Bronchial epithelial cell (primary cell): ENCODE measurements at regions not wholly inside any gene's neighbourhood (a gene's known extent, or its start where the extent isn't known, plus 50 kb on each side); places are given as distances from the start of the nearest gene placed in this dataset.
"Not testable (repeated sequence)": the region's sequence is repeated elsewhere in the genome, so short reads cannot be mapped to it uniquely, and the experiment has no call there.

ENCODE experiments used
- DNase-seq: peaks from one replicate; pipeline ENCODE4 v3.0.0-alpha.2; 2010; ENCODE audit warnings: low read depth
- FAIRE-seq: peaks from 2 replicates; lab custom pipeline; 2011; peaks lifted over from hg19 to GRCh38; lab: Jason Lieb, UNC
- H3K27me3 ChIP-seq: 2 replicates; pipeline ENCODE4 v1.5.1; 2011; ENCODE audit warnings: low read length; ENCODE audit not compliant: control insufficient read depth, insufficient read depth
- H3K36me3 ChIP-seq: 2 replicates; pipeline ENCODE4 v1.5.1; 2011; ENCODE audit warnings: low read length; ENCODE audit not compliant: control insufficient read depth, insufficient read depth
- H3K4me3 ChIP-seq: 2 replicates; pipeline ENCODE4 v1.5.1; 2011; ENCODE audit warnings: mild to moderate bottlenecking, low read depth, low read length, control low read depth
- TF ChIP-seq, protein P1 (sequence below): IDR thresholded peaks from 2 replicates; pipeline ENCODE4 v1.5.1; 2011; ENCODE audit warnings: mild to moderate bottlenecking, moderate library complexity, low read length, control low read depth, inconsistent platforms; ENCODE audit not compliant: insufficient read depth, severe bottlenecking

DNA sequence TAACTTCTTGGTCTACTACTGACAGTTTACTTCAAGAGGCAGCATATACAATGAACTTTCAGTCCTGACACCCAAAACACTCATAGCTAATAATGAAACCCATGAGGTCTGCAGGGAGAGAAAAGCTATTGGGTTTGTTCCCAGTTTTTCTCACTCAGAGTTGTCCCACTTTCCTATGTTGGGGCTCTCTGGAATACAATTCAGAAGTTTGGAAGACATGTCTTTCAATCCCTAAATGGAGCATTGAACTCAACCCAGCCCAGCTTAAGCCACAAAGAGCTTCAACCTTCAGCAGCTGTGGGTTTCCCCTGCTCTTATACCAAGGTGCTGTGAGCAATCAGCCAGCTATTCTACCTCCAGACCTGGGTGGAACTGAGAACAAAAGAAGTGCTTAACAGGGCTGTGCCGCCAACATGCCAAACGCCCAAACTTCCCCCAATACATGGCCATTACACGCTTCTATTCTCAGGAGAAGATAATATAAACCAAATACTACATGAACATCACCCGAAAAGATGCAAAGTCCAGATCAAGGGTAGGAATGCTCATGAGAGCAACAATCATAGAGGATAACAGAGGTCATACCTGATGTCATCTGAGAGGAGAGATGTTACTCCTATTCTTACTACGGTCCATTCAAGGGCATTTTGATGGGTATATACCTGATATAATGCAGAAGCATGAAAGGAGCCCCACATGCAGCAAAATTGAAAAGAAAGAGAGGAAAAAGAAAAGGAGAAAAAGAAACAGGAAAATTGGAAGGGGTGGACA is 131.2 kb upstream of the TGFBR2 start:
- Histone ChIP-seq H3K27me3 (no peaks in the 10 kb centered on the region), H3K4me3 (no peak overlapping the region), H3K36me3 (no peaks in the 10 kb centered on the region)
- TF ChIP-seq, protein P1, sequence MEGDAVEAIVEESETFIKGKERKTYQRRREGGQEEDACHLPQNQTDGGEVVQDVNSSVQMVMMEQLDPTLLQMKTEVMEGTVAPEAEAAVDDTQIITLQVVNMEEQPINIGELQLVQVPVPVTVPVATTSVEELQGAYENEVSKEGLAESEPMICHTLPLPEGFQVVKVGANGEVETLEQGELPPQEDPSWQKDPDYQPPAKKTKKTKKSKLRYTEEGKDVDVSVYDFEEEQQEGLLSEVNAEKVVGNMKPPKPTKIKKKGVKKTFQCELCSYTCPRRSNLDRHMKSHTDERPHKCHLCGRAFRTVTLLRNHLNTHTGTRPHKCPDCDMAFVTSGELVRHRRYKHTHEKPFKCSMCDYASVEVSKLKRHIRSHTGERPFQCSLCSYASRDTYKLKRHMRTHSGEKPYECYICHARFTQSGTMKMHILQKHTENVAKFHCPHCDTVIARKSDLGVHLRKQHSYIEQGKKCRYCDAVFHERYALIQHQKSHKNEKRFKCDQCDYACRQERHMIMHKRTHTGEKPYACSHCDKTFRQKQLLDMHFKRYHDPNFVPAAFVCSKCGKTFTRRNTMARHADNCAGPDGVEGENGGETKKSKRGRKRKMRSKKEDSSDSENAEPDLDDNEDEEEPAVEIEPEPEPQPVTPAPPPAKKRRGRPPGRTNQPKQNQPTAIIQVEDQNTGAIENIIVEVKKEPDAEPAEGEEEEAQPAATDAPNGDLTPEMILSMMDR, result no peak
- DNase-seq (peak; percentile 86), FAIRE-seq (no peak)

DNA sequence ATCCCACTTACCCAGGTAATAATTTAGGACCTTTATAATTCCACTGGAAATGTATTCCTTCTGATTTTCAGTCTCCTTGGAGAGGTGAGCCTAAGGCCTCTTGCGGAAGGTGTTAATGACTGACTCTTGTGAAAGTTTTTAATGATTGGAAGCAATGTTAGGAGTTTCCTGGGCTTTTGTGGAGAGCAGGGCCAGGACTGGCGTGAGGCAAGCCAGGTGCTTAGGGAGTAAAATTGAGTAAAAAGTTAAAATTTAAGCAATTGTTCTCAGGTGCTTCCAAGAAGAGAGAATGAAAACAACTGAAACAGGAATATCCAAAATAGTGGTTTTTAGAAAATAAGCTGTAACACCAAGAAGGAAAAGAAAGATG is 130.6 kb upstream of the TGFBR2 start:
- DNase-seq, result no peak
- Histone ChIP-seq H3K36me3 (no peaks in the 10 kb centered on the region), H3K27me3 (no peaks in the 10 kb centered on the region), H3K4me3 (no peak overlapping the region)
- no peak for FAIRE-seq
- TF ChIP-seq, protein P1, result no peak

DNA sequence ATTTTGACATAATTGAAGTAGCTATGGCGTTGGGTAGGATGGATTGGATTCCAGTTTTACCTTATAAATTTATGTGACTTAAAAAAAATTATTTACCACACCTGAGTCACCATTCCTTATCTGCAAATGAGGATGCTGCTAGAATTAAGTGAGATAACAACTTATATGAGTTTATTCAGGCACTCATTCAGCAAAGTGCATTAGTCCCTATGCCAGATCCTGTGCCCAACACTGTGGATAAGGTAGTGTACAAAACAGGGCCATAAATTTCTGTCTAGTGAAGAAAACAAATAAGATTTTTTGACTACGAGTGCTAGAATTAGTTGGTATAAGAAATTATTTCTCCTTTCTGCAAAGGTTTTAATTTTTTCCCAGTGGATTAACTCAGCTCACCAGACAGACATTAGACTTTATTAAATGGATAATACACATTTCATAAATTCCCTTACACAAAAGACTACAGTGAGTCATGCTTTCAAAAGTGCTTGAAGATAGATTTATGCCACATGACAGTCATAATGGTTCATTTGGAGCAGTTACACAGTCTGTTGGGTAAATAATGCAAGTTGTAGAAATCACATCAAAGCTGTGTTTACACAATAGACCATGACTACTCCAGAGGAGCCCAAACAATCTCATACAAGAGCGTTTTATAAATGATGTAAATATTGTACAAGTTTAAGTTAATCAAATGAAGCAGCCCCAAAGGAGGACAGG is 129.9 kb upstream of the TGFBR2 start:
- H3K4me3 ChIP-seq, result no peak overlapping the region
- TF ChIP-seq, protein P1, result no peak
- no peak for FAIRE-seq
- H3K36me3 ChIP-seq, result no peaks in the 10 kb centered on the region
- DNase-seq, result peak; percentile 95
- no peaks in the 10 kb centered on the region for H3K27me3 ChIP-seq

DNA sequence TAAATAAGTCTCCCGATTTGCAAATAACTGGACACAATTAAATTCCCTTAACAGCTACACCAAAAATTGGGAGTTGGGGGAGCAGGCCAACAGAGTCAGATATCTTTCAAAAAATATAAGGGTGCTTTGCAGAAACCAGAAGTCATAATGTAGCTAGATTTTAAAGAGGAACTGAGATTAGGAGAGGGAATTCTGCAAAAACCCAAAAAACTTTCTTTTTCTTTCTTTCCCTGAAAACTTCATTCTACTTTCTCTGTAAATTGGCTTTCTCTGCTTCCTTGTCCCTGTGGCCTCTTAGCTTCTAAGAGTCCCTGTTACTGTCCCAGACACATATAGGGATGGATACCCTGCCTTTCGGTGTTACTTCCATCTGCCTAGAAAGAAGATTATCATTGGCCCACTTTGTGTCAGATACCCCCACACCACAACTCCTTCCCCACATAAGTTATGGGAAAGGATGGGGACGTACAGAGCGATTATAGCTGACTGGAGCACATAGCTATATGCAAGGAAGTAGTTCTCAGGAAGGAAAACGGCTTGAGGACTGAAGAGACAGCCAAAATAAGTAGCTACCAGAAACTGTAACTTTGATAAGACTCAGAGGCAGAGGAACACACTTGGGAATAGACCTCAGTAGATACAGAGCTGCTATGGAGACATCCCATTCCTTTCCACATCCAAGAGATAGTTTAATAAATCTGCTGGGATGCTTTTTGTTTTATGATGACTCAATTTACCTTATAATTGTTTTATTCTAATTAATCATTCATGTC is 129.1 kb upstream of the TGFBR2 start:
- H3K27me3 ChIP-seq, result no peaks in the 10 kb centered on the region
- no peak for DNase-seq
- H3K36me3 ChIP-seq, result no peaks in the 10 kb centered on the region
- H3K4me3 ChIP-seq, result no peak overlapping the region
- TF ChIP-seq, protein P1, result no peak
- no peak for FAIRE-seq

DNA sequence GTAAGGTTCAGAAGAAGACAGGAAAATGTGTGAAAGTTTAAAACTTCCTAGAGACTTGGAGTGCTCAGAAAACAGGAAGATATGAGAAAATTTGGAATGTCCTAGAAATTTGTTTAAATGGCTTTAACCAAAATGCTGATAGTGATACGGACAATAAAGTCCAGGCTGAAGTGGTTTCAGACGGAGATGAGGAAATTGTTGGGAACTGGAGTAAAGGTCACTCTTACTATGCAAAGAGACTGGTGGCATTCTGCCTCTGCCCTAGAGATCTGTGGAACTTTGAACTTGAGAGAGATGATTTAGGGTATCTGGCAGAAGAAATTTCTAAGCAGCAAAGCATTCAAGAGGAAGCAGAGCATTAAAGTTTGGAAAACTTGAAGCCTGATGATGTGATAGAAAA is 126.7 kb upstream of the TGFBR2 start:
- DNase-seq, H3K4me3 ChIP-seq, FAIRE-seq, H3K36me3 ChIP-seq, H3K27me3 ChIP-seq: not testable (repeated sequence)

DNA sequence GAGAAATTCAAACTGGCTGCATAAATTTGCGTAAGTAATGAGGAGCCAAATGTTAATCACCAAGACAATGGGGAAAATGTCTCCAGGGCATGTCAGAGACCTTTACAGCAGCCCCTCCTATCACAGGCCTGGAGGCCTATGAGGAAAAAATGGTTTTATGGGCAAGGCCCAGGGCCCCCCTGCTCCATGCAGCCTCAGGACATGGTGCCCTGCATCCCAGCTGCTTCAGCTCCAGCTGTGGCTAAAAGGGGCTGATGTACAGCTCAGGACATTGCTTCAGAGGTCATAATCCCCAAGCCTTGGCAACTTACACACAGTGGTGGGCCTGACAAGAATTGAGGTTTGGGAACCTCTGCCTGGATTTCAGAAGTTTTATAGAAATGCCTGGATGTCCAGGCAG is 126.2 kb upstream of the TGFBR2 start:
- H3K4me3 ChIP-seq, H3K36me3 ChIP-seq, FAIRE-seq, H3K27me3 ChIP-seq, DNase-seq: not testable (repeated sequence)
